ENCODE measurements at regions not wholly inside any gene's neighbourhood (a gene's known extent, or its start where the extent isn't known, plus 50 kb on each side); places are given as distances from the start of the nearest gene placed in this dataset.
"Not testable (repeated sequence)": the region's sequence is repeated elsewhere in the genome, so short reads cannot be mapped to it uniquely, and the experiment has no call there.

GRCh38 chr14:43535231-43535838 lies 971.7 kb downstream of the FSCB start:
- DNase-seq = no peak

GRCh38 chr14:43532825-43533416 lies 974.2 kb downstream of the FSCB start:
- no peak for DNase-seq

GRCh38 chr14:43528321-43528720 lies 978.8 kb downstream of the FSCB start:
- DNase-seq = no peak

- DNase-seq = no peak
These were observed 981.4 kb downstream of the FSCB start for GRCh38 chr14:43525658-43526057.

- no peak for DNase-seq
These were observed 984.2 kb downstream of the FSCB start for GRCh38 chr14:43522901-43523300.

- no peak for DNase-seq
These were observed 984.9 kb downstream of the FSCB start for GRCh38 chr14:43522191-43522590.

GRCh38 chr14:43503508-43503907 lies 1003.6 kb downstream of the FSCB start:
- DNase-seq = no peak

- not testable (repeated sequence) for DNase-seq
These were observed 1014.7 kb downstream of the FSCB start for GRCh38 chr14:43492359-43492758.

- DNase-seq = no peak
These were observed 1023.7 kb downstream of the FSCB start for GRCh38 chr14:43483415-43483814.

- no peak for DNase-seq
These were observed 1025.2 kb downstream of the FSCB start for GRCh38 chr14:43481864-43482263.

- DNase-seq = no peak
These were observed 1026.1 kb downstream of the FSCB start for GRCh38 chr14:43480976-43481375.

- no peak for DNase-seq
These were observed 1027.4 kb downstream of the FSCB start for GRCh38 chr14:43479596-43480195.

GRCh38 chr14:43476822-43477221 lies 1030.3 kb downstream of the FSCB start:
- DNase-seq = no peak

GRCh38 chr14:43475757-43476156 lies 1031.3 kb downstream of the FSCB start:
- DNase-seq = no peak

- DNase-seq = no peak
These were observed 1035.5 kb downstream of the FSCB start for GRCh38 chr14:43471595-43471994.

GRCh38 chr14:43464968-43465367 lies 1042.1 kb downstream of the FSCB start:
- DNase-seq = no peak

- DNase-seq = no peak
These were observed 1057.8 kb downstream of the FSCB start for GRCh38 chr14:43449291-43449690.

- DNase-seq = peak in 1 of 2 donors; percentile 1
These were observed 1069.0 kb downstream of the FSCB start for GRCh38 chr14:43438056-43438455.

GRCh38 chr14:43418324-43418723 lies 1088.8 kb downstream of the FSCB start:
- peak; percentile 24 to 53 for DNase-seq

GRCh38 chr14:43413084-43413483 lies 1094.0 kb downstream of the FSCB start:
- no peak for DNase-seq

- no peak for DNase-seq
These were observed 1095.2 kb downstream of the FSCB start for GRCh38 chr14:43411841-43412240.

- no peak for DNase-seq
These were observed 1096.5 kb downstream of the FSCB start for GRCh38 chr14:43410631-43411030.

- no peak for DNase-seq
These were observed 1098.6 kb downstream of the FSCB start for GRCh38 chr14:43408472-43408871.

GRCh38 chr14:43407706-43408105 lies 1099.4 kb downstream of the FSCB start:
- DNase-seq = no peak
